ENCODE measurements at regions not wholly inside any gene's neighbourhood (a gene's known extent, or its start where the extent isn't known, plus 50 kb on each side); places are given as distances from the start of the nearest gene placed in this dataset.
"Not testable (repeated sequence)": the region's sequence is repeated elsewhere in the genome, so short reads cannot be mapped to it uniquely, and the experiment has no call there.

DNA sequence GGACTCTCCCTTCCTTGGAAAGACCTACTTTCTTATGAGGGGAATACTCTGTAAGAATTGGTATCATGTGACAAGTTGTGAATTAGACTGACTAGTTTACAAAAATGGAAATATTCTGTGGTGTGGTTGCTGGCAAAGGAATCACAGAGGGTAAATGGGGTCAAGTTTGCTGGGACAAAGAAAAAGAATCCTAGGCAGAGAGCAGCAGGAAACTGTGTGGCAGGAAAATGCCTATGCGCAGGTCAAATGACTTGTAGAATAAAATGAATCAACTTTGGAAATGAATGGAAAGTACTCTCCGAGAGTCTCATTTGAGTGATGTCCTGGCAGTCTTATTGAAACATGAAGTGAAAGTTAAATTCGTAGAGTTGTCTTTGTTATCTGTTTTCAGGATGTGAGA lies 1250.7 kb downstream of the UQCRFS1 start:
- DNase-seq, result no peak

GRCh38 chr19:27955485-27956480 lies 1257.2 kb downstream of the UQCRFS1 start:
- no peak for DNase-seq

DNA sequence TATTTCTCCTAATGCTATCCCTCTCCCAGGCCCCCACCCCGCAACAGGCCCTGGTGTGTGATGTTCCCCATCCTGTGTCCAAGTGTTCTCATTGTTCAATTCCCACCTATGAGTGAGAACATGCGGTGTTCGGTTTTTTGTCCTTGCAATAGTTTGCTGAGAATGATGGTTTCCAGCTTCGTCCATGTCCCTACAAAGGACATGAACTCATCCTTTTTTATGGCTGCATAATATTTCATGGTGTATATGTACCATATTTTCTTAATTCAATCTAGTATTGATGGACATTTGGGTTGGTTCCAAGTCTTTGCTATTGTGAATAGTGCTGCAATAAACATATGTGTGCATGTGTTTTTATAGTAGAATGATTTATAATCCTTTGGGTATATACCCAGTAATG lies 1270.3 kb downstream of the UQCRFS1 start:
- not testable (repeated sequence) for DNase-seq

DNA sequence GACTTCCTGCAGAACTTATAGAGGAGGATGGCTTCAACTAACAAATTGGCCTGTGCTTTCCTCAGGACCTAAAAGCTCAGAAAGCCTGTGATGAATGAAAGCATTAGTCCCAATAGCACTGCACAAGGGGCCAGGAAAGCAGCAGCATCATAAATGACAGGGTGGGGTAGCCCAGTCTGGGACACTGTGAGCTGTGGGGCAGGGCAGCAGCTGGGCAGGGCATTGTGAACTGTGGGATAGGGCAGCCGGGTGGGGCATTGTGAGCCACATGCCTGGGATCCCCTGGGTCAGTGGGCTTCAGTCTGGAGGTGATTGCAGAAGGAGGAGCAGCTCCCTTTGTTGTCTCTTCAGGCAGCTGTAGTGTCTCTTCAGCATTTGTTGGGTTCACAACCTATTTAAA lies 1276.8 kb downstream of the UQCRFS1 start:
- no peak for DNase-seq

GRCh38 chr19:27935669-27936068 lies 1277.3 kb downstream of the UQCRFS1 start:
- no peak for DNase-seq

DNA sequence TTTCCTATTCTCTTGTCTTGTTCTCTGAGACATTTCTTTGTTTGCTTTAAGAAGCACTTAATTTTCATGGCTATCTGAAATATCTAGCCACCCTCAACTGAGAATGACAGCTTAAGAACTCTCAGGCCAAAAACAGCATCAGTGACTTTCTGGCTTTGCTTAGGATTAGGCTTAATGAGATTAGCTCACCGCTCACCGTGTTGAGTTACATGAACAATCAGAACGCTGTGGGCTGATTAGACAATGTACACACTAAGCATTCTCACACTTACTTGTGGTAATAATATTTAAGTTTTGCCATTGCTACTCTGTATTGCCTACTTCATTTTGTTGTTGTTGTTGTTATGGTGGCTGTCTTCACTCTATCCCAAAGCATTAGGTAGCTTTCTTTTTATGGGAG lies 1283.6 kb downstream of the UQCRFS1 start:
- no peak for DNase-seq

DNA sequence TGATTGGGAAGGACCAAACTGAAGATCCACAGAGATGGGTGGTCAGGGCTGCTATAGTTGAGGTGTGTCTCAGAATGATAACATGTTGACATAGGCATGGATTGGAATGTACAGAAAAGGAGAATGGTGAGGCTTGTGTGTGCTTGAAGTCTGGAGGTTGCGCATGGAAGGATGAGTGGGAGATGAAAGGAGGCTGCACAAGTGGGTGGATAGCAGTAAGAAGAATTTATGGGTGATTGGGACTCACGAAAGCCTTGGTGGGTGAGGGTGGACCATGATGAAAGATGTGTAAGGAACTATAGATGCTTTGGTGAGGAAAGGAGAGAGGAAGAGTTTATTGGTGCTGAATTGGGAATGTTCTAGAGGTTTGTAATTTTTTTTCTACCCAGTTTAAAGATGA lies 1287.7 kb downstream of the UQCRFS1 start:
- DNase-seq, result no peak

DNA sequence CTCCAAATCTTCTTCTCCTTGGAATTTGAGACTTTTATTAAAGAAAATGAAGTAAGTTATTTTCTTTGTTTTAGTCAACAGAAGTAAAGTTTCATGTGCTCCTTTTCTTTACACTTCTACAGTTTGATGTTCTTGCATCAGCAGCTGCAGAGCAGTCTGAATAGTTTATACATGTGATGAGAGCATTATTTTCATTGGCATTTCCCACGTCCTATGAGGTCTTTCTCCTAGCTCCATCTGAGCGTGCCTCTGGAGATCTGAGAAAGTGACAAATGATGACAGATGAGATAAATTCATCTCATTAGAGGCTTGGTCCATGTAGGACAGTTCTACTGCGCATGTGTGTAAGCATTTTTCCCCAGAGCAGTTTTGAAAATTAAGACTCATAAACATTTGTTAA lies 1290.0 kb downstream of the UQCRFS1 start:
- no peak for DNase-seq

DNA sequence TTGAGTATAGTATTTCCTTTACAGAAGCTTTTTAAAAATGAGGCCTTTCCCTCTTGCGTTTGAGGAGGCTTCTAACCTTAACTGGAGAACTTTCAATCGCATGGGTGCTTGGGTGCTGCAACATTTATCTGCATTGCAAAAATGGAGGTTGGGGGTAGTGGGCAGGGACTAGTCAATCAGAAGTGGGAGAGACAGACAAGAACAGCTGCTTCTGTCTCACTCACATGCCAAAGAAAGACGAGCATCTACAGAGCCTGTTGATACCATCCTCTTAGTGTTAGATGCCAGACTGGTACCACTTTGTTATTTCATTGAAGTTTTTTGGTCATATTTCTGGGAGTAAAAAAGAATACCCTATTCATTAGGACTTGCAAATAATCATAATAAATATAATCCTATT lies 1292.2 kb downstream of the UQCRFS1 start:
- no peak for DNase-seq

DNA sequence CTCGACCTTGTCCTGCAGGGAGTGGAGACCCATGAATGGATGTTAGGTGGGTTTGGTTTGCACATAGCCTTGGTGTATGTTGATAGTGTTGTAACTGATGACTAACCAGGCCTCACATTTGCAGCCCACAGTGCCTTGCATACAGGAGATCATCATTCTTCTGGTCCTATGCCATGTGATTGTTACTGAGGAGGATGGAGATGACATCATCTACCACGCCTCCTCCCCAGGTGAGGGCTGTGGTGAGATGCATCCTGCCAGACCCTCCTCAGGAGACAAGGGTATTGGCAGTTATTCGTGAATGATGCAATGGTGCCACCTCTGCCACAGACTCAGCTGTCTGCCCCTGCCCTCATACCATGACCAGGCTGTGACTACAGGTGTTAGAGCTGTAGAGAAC lies 1294.1 kb downstream of the UQCRFS1 start:
- DNase-seq, result no peak

GRCh38 chr19:27911122-27911898 lies 1301.6 kb downstream of the UQCRFS1 start:
- DNase-seq, result no peak

GRCh38 chr19:27909861-27910260 lies 1303.1 kb downstream of the UQCRFS1 start:
- no peak for DNase-seq

DNA sequence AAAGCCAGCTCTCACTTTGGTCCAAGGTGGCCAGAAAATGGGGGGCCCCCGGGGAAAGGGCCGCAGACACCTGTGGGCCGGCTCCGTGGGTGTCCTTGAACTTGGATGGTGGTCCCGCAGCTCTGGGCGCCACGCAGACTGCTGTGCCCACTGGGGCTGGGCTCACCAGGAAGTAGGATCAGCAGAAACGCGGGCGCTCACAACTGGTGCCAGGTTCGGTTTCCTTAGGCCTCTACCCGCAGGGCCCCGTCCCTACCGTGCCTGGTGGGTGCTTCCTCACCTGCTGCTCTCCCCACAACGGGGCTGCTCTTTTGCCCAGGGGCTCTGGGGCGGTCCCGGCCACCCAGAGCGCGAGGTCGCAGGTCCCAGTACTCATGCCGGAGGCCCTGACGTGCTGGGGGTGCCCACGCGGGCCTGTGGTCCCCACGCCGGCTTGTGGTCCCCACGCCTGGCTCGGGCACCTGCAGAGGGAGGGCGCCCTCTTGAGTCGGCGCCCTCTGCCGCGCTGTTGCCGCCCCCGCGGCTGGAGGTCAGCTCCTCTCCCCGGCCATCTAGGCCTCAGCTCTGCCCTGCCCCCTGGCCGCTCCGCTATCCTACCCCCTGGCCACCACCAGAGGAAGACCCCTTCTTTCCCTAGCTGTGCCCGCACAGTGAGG lies 1303.6 kb downstream of the UQCRFS1 start:
- DNase-seq, result no peak

GRCh38 chr19:27906081-27906480 lies 1306.9 kb downstream of the UQCRFS1 start:
- no peak for DNase-seq

- DNase-seq, result no peak
Measured at GRCh38 chr19:27905074-27905473, 1307.9 kb downstream of the UQCRFS1 start.

- no peak for DNase-seq
Measured at GRCh38 chr19:27901078-27901477, 1311.9 kb downstream of the UQCRFS1 start.

- DNase-seq, result no peak
Measured at GRCh38 chr19:27896091-27896490, 1316.9 kb downstream of the UQCRFS1 start.

DNA sequence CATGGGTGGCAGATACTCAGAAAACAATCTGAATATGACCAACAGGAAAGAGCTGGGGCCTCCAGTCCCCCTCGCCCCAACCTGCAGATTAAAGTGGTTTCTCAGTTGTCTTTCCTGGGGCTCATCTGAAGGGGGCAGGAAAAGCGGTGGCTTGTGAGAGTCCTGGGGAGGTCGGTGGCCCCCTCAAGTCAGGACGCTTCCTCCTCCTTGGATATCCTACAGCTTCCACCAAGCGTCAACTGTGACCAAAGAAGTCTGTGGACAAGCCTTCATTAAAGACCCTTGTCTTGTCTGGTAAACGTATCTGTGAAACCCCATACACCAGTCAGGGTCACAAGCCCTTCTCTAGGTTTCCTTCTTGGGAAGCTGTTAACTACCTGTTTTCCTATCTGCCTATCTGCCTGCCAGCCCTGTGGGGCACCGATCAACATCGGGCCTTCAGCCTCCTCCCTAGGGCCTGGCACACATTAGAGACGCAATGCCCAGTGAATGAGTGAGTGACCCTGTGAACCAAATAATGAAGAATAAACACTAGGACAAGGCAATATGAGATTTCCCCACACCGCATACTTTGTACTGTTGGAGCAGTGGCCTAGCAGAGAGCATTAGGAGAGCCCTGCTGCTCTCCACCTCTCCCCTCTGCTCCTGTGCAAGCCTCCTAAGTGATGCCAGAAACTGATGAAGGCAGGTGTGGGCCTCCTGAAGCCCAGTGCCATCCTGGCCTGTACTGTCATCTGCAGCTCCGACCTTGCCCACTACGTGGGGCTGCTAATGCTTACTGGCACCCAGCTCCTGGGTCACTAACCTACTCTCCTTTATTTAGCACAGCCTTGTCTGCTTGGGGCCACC lies 1317.8 kb downstream of the UQCRFS1 start:
- DNase-seq, result no peak

DNA sequence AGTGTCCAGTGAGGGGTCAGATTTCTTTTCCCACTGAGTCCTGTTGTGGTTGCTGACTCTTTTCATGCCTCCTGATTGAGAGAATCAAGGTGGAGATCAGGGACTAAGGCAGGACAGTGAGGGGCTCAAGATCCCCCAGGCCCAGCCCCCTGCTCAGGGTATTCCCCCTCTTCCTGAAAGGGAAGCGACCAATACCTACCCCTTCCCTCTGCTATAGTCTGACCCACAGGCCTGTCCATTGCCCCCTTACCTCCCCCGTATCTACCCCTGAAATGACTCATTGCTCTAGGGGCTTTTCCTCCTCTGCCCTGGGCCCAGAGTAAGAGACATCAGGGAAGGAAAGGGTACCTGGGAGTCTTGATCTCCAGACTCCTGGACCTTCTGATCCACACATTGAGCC lies 1320.5 kb downstream of the UQCRFS1 start:
- DNase-seq, result no peak

GRCh38 chr19:27891411-27891810 lies 1321.5 kb downstream of the UQCRFS1 start:
- DNase-seq, result no peak

DNA sequence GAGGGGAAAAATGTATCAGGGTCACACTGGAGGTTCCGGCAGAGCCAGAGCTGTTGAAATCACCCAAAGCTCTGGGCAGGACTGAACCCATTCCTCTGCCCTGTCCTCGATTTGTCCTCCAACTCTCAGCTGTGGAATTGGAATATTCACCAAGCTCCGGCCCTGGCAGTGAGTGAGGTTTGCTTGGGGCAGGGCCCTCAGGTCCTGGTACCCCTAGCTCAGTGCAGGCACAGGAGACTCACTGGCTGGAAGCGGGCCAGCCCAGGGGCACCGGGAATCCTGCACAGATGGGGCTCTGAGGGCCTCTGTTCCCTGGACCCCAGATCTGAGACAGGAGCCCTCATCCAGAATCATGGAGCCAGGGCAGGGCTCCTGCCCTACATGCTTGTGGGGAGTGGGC lies 1322.3 kb downstream of the UQCRFS1 start:
- no peak for DNase-seq

- DNase-seq, result no peak
Measured at GRCh38 chr19:27890206-27890605, 1322.7 kb downstream of the UQCRFS1 start.
